H1 (cell line): ENCODE measurements at regions not wholly inside any gene's neighbourhood (a gene's known extent, or its start where the extent isn't known, plus 50 kb on each side); places are given as distances from the start of the nearest gene placed in this dataset.
A peak's percentile ranks its signal among the peaks of the same experiment; 100 is the strongest.

Experiments used
- CTCF ChIA-PET: fragments of 300-600 bp; sonication (Branson Sonifier 250); formaldehyde crosslinking; loops from one replicate; lab custom pipeline; 2021; ENCODE audit not compliant: partially characterized antibody; lab: Charles Lee
- POLR2A ChIA-PET: fragments of 300-600 bp; sonication (Branson Sonifier 250); formaldehyde crosslinking; loops from one replicate; lab custom pipeline; 2021; ENCODE audit warnings: inconsistent platforms; ENCODE audit not compliant: partially characterized antibody; lab: Charles Lee
- DNase-seq, 2 experiments: peaks; one replicate each; pipeline versions ENCODE4 v3.0.0 to v3.0.0-alpha.2; 2010 to 2022; ENCODE audit warnings: low spot score in 2 of 2, low read depth in 1 of 2, mixed read lengths in 1 of 2
- FAIRE-seq: peaks from 2 replicates; lab custom pipeline; 2011; peaks lifted over from hg19 to GRCh38; lab: Jason Lieb, UNC
- H2AFZ ChIP-seq: 2 replicates; pipeline ENCODE4 v1.8.1; 2012; ENCODE audit warnings: low read length, inconsistent platforms
- H2AK5ac ChIP-seq: 2 replicates; pipeline ENCODE4 v1.6.1; 2013; ENCODE audit warnings: low read depth, low read length
- H2BK120ac ChIP-seq: replicated peaks from 2 replicates; pipeline ENCODE3; 2013; ENCODE audit warnings: low read depth, low read length, inconsistent platforms
- H2BK12ac ChIP-seq: 2 replicates; pipeline ENCODE4 v1.6.1; 2013; ENCODE audit warnings: low read depth, low read length
- H2BK15ac ChIP-seq: 2 replicates; pipeline ENCODE4 v1.6.1; 2013; ENCODE audit warnings: low read length
- H2BK20ac ChIP-seq: 2 replicates; pipeline ENCODE4 v1.6.1; 2013; ENCODE audit warnings: low read length
- H2BK5ac ChIP-seq: 2 replicates; pipeline ENCODE4 v1.6.1; 2013; ENCODE audit warnings: low read depth, low read length
- H3K14ac ChIP-seq: 2 replicates; pipeline ENCODE4 v1.6.1; 2013; ENCODE audit warnings: inconsistent platforms; ENCODE audit not compliant: insufficient read length
- H3K18ac ChIP-seq: 2 replicates; pipeline ENCODE4 v1.6.1; 2013; ENCODE audit warnings: low read length; ENCODE audit errors: extremely low read depth
- H3K23ac ChIP-seq: 2 replicates; pipeline ENCODE4 v1.6.1; 2013; ENCODE audit warnings: inconsistent platforms; ENCODE audit not compliant: insufficient read length
- H3K23me2 ChIP-seq: 2 replicates; pipeline ENCODE4 v1.6.1; 2013; ENCODE audit warnings: low read depth, low read length
- H3K27ac ChIP-seq: 2 replicates; pipeline ENCODE4 v1.6.1; 2011; ENCODE audit warnings: low read depth, low read length, inconsistent platforms
- H3K27me3 ChIP-seq, 4 experiments: replicated peaks in 1 of 4; 1 replicate in 1 of 4; 2 replicates in 3 of 4; pipeline versions ENCODE4 v1.6.1 to v1.8.1; 2011 to 2013; ENCODE audit warnings: low read length in 3 of 4, mild to moderate bottlenecking in 3 of 4, inconsistent platforms in 2 of 4, mixed read lengths in 2 of 4, moderate library complexity in 1 of 4; ENCODE audit not compliant: control insufficient read depth in 3 of 4, insufficient read depth in 3 of 4; ENCODE audit errors: extremely low read depth in 1 of 4
- H3K36me3 ChIP-seq, 4 experiments: 2 replicates each; pipeline versions ENCODE4 v1.6.1 to v1.8.1; 2011 to 2013; ENCODE audit warnings: mild to moderate bottlenecking in 4 of 4, low read length in 3 of 4, moderate library complexity in 2 of 4, control low read depth in 1 of 4, inconsistent platforms in 1 of 4; ENCODE audit not compliant: insufficient read depth in 4 of 4, control insufficient read depth in 2 of 4
- H3K4ac ChIP-seq: replicated peaks from 2 replicates; pipeline ENCODE3; 2013; ENCODE audit warnings: low read length, low read depth, mixed read lengths, inconsistent platforms; ENCODE audit not compliant: insufficient read length
- H3K4me1 ChIP-seq, 4 experiments: replicated peaks in 1 of 4; 1 replicate in 1 of 4; 2 replicates in 3 of 4; pipeline versions ENCODE4 v1.6.1 to v1.8.1; 2011 to 2013; ENCODE audit warnings: low read length in 3 of 4, inconsistent platforms in 2 of 4, mixed read lengths in 1 of 4; ENCODE audit not compliant: insufficient read depth in 4 of 4, control insufficient read depth in 3 of 4
- H3K4me2 ChIP-seq, 2 experiments: 2 replicates each; pipeline versions ENCODE4 v1.6.1 to v1.8.1; 2011 to 2013; ENCODE audit warnings: low read depth in 2 of 2, low read length in 2 of 2, control low read depth in 1 of 2, inconsistent platforms in 1 of 2, mild to moderate bottlenecking in 1 of 2; ENCODE audit not compliant: insufficient read depth in 1 of 2
- H3K4me3 ChIP-seq, 4 experiments: fragments of 200-600, 300-600 bp in 1 of 4; sonication (generic), shearing (Covaris generic), sonication (Bioruptor Twin) in 1 of 4; 2 replicates each; pipeline versions ENCODE4 v1.5.1 to v1.8.1; 2011 to 2016; ENCODE audit warnings: low read length in 4 of 4, low read depth in 3 of 4, control low read depth in 2 of 4, inconsistent platforms in 2 of 4, mild to moderate bottlenecking in 2 of 4, mixed read lengths in 1 of 4, moderate library complexity in 1 of 4; ENCODE audit not compliant: insufficient read depth in 2 of 4; ENCODE audit errors: extremely low read depth in 1 of 4
- H3K56ac ChIP-seq: replicated peaks from 2 replicates; pipeline ENCODE3; 2013; ENCODE audit warnings: low read depth, mild to moderate bottlenecking, mixed read lengths, low read length, inconsistent platforms; ENCODE audit not compliant: insufficient read length
- H3K79me1 ChIP-seq: 2 replicates; pipeline ENCODE4 v1.6.1; 2013; ENCODE audit warnings: low read depth, low read length, control low read depth
- H3K79me2 ChIP-seq, 2 experiments: 2 replicates each; pipeline versions ENCODE4 v1.6.1 to v1.8.1; 2012 to 2013; ENCODE audit warnings: low read length in 2 of 2, mild to moderate bottlenecking in 2 of 2, inconsistent platforms in 1 of 2; ENCODE audit not compliant: insufficient read depth in 2 of 2, control insufficient read depth in 1 of 2
- H3K9ac ChIP-seq, 4 experiments: replicated peaks in 1 of 4; 1 replicate in 1 of 4; 2 replicates in 3 of 4; pipeline versions ENCODE4 v1.6.1 to v1.8.1; 2011 to 2013; ENCODE audit warnings: low read depth in 3 of 4, low read length in 3 of 4, control low read depth in 2 of 4, mild to moderate bottlenecking in 2 of 4, moderate library complexity in 2 of 4, inconsistent platforms in 1 of 4; ENCODE audit errors: extremely low read depth in 1 of 4
- H3K9me3 ChIP-seq, 2 experiments: 2 replicates each; pipeline versions ENCODE4 v1.6.1 to v1.8.1; 2012 to 2013; ENCODE audit warnings: mild to moderate bottlenecking in 2 of 2, moderate library complexity in 2 of 2, control low read depth in 1 of 2, inconsistent platforms in 1 of 2, low read depth in 1 of 2, low read length in 1 of 2, mixed read lengths in 1 of 2; ENCODE audit not compliant: insufficient read depth in 2 of 2
- H4K20me1 ChIP-seq, 2 experiments: replicated peaks in 1 of 2; 2 replicates each; pipeline versions ENCODE3 to v1.8.1; 2011 to 2013; ENCODE audit warnings: inconsistent platforms in 2 of 2, low read length in 2 of 2, mild to moderate bottlenecking in 1 of 2; ENCODE audit not compliant: insufficient read depth in 2 of 2, control insufficient read depth in 1 of 2
- H4K5ac ChIP-seq: 2 replicates; pipeline ENCODE4 v1.6.1; 2013; ENCODE audit warnings: low read length, low read depth, mixed read lengths, inconsistent platforms; ENCODE audit not compliant: insufficient read length
- H4K8ac ChIP-seq: 2 replicates; pipeline ENCODE4 v1.8.0; 2013; ENCODE audit warnings: mild to moderate bottlenecking, moderate library complexity, low read length, inconsistent platforms; ENCODE audit not compliant: insufficient read depth; ENCODE audit errors: extremely low read depth
- H4K91ac ChIP-seq: replicated peaks from 2 replicates; pipeline ENCODE3; 2013; ENCODE audit warnings: low read length, mixed read lengths, inconsistent platforms; ENCODE audit not compliant: insufficient read length
- ASH2L ChIP-seq: fragments of 200-600, 300-600 bp; sonication (generic); IDR thresholded peaks from one replicate; pipeline ENCODE4 v1.7.1; 2017; ENCODE audit warnings: low read length
- ATF3 ChIP-seq: IDR thresholded peaks from 2 replicates; pipeline ENCODE4 v1.6.1; 2011; ENCODE audit warnings: low read depth, mild to moderate bottlenecking, low read length; ENCODE audit not compliant: insufficient read depth
- BRCA1 ChIP-seq: IDR thresholded peaks from 2 replicates; pipeline ENCODE4 v1.6.1; 2012; ENCODE audit warnings: low read depth, low read length, improper control_type of control experiment
- CBX5 ChIP-seq: fragments of 300-800, 300-1000 bp; sonication (generic); IDR thresholded peaks from 2 replicates; pipeline ENCODE4 v1.7.1; 2016; ENCODE audit warnings: antibody characterized with exemption, low read length, low read depth
- FOSL1 ChIP-seq: IDR thresholded peaks from 2 replicates; pipeline ENCODE4 v1.6.1; 2011; ENCODE audit warnings: mild to moderate bottlenecking, low read depth, low read length, moderate library complexity; ENCODE audit not compliant: insufficient read depth
- HDAC6 ChIP-seq: IDR thresholded peaks from one replicate; pipeline ENCODE4 v1.7.1; 2012; ENCODE audit warnings: low read depth, mild to moderate bottlenecking, inconsistent platforms, low read length, moderate library complexity
- NRF1 ChIP-seq: IDR thresholded peaks from 2 replicates; pipeline ENCODE4 v1.6.1; 2011; ENCODE audit warnings: mild to moderate bottlenecking, low read depth, low read length, improper control_type of control experiment
- POLR2AphosphoS5 ChIP-seq: IDR thresholded peaks from 2 replicates; pipeline ENCODE4 v1.6.1; 2011; ENCODE audit warnings: low read depth, low read length
- RAD21 ChIP-seq, 2 experiments: IDR thresholded peaks in 1 of 2; conservative IDR thresholded peaks in 1 of 2; 2 replicates each; pipeline ENCODE4 v1.6.1; 2011; ENCODE audit warnings: low read depth in 2 of 2, low read length in 2 of 2, improper control_type of control experiment in 1 of 2, inconsistent platforms in 1 of 2, mild to moderate bottlenecking in 1 of 2, moderate library complexity in 1 of 2
- RBBP5 ChIP-seq: IDR thresholded peaks from 2 replicates; pipeline ENCODE4 v1.7.1; 2012; ENCODE audit warnings: low read depth, mild to moderate bottlenecking, inconsistent platforms, low read length, moderate library complexity, borderline replicate concordance
- RNF2 ChIP-seq: fragments of 200-900, 300-1000 bp; sonication (generic); IDR thresholded peaks from 2 replicates; pipeline ENCODE4 v1.7.1; 2016; ENCODE audit warnings: borderline replicate concordance, low read depth, mild to moderate bottlenecking, antibody characterized with exemption, low read length; ENCODE audit not compliant: poor library complexity, severe bottlenecking; ENCODE audit errors: missing control alignments
- TAF1 ChIP-seq: IDR thresholded peaks from 2 replicates; pipeline ENCODE4 v1.6.1; 2011; ENCODE audit warnings: mild to moderate bottlenecking, low read depth, low read length
- TCF12 ChIP-seq: IDR thresholded peaks from 2 replicates; pipeline ENCODE4 v1.6.1; 2011; ENCODE audit warnings: low read depth, mild to moderate bottlenecking, low read length
- USF2 ChIP-seq: IDR thresholded peaks from 2 replicates; pipeline ENCODE4 v1.6.1; 2011; ENCODE audit warnings: low read length, improper control_type of control experiment

- no peaks in the 10 kb centered on the region for H3K27me3 ChIP-seq
- H3K4me1 ChIP-seq, result no peaks in the 10 kb centered on the region
- H3K36me3 ChIP-seq, result no peaks in the 10 kb centered on the region
- H3K79me2 ChIP-seq, result no peaks in the 10 kb centered on the region
- H4K8ac ChIP-seq, result no peak overlapping the region
- no peak overlapping the region for H2BK12ac ChIP-seq
- no peak overlapping the region for H3K27ac ChIP-seq
- H3K18ac ChIP-seq, result no peak overlapping the region
- H2BK5ac ChIP-seq, result no peak overlapping the region
- H3K4ac ChIP-seq, result no peak overlapping the region
- H3K56ac ChIP-seq, result no peak overlapping the region
- H2AK5ac ChIP-seq, result no peak overlapping the region
- FAIRE-seq (no peak), DNase-seq (no peak)
- H3K4me2 ChIP-seq, result no peak overlapping the region
- POLR2A ChIA-PET, result no interaction called here
- no peaks in the 10 kb centered on the region; the same call in 1 of the 2 replicates for H3K23me2 ChIP-seq
- no peak overlapping the region for H3K9ac ChIP-seq
- H2AFZ ChIP-seq, result peak overlapping the region; percentile 58; the same call in 1 of the 2 replicates
- H4K5ac ChIP-seq, result no peak overlapping the region
- no peaks in the 10 kb centered on the region for H4K20me1 ChIP-seq
- H3K23ac ChIP-seq, result no peak overlapping the region
- H3K4me3 ChIP-seq, result no peak overlapping the region
- H3K79me1 ChIP-seq, result no peaks in the 10 kb centered on the region
- H3K9me3 ChIP-seq, result no peaks in the 10 kb centered on the region
- H2BK20ac ChIP-seq, result no peak overlapping the region
- no peak overlapping the region for H2BK15ac ChIP-seq
- no peak overlapping the region for H4K91ac ChIP-seq
- CTCF ChIA-PET, result no interaction called here
- H2BK120ac ChIP-seq, result no peak overlapping the region
- H3K14ac ChIP-seq, result no peak overlapping the region
- TF ChIP-seq RAD21 (IDR thresholded peaks at IDR 0.05 in 1 of 2, conservative IDR thresholded peaks at IDR 0.05 in 1 of 2; ENCODE audit: low read depth in 2 of 2, low read length in 2 of 2), result no peak
- TF ChIP-seq CBX5, result no peak
- no peak for TF ChIP-seq TCF12
- no peak for TF ChIP-seq ATF3
- no peak for TF ChIP-seq ASH2L
- no peak for TF ChIP-seq TAF1
- no peak for TF ChIP-seq RNF2
- TF ChIP-seq USF2, result no peak
- TF ChIP-seq BRCA1, result no peak
- no peak for TF ChIP-seq FOSL1
- no peak for TF ChIP-seq POLR2AphosphoS5
- no peak for TF ChIP-seq NRF1
- no peak for TF ChIP-seq RBBP5
- no peak for TF ChIP-seq HDAC6
Measured at GRCh38 chr2:49416252-49416651, 261.9 kb upstream of the FSHR start.
